ENCODE measurements at regions not wholly inside any gene's neighbourhood (a gene's known extent, or its start where the extent isn't known, plus 50 kb on each side); places are given as distances from the start of the nearest gene placed in this dataset.

GRCh38 chr2:106624787-106625380, 137.7 kb downstream of the CD8B2 start:
- in situ Hi-C loops (cut with HindIII; ENCODE audit: low sequenced_read_pairs): no loop called here

- in situ Hi-C loops (cut with HindIII; ENCODE audit: low sequenced_read_pairs): no loop called here
These were observed 141.2 kb downstream of the CD8B2 start for GRCh38 chr2:106628377-106628776.

GRCh38 chr2:106629981-106630380, 142.8 kb downstream of the CD8B2 start:
- in situ Hi-C loops (cut with HindIII; ENCODE audit: low sequenced_read_pairs): loop anchor here (10.0 kb wide), 1 partner anchor 155 kb away; no protein-coding TSS in a partner anchor

GRCh38 chr2:106631281-106631680, 144.1 kb downstream of the CD8B2 start:
- in situ Hi-C loops (cut with HindIII; ENCODE audit: low sequenced_read_pairs): loop anchor here (10.0 kb wide), 1 partner anchor 154 kb away; no protein-coding TSS in a partner anchor

GRCh38 chr2:106638043-106638442, 150.9 kb downstream of the CD8B2 start:
- in situ Hi-C loops (cut with HindIII; ENCODE audit: low sequenced_read_pairs): loop anchor here (10.0 kb wide), 1 partner anchor 147 kb away; no protein-coding TSS in a partner anchor

GRCh38 chr2:106638580-106638979, 151.4 kb downstream of the CD8B2 start:
- in situ Hi-C loops (cut with HindIII; ENCODE audit: low sequenced_read_pairs): loop anchor here (10.0 kb wide), 1 partner anchor 146 kb away; no protein-coding TSS in a partner anchor

- in situ Hi-C loops (cut with HindIII; ENCODE audit: low sequenced_read_pairs): no loop called here
These were observed 155.5 kb downstream of the CD8B2 start for GRCh38 chr2:106642679-106643078.

GRCh38 chr2:106644623-106645022, 157.5 kb downstream of the CD8B2 start:
- in situ Hi-C loops (cut with HindIII; ENCODE audit: low sequenced_read_pairs): no loop called here

GRCh38 chr2:106646605-106647004, 159.4 kb downstream of the CD8B2 start:
- in situ Hi-C loops (cut with HindIII; ENCODE audit: low sequenced_read_pairs): no loop called here

- in situ Hi-C loops (cut with HindIII; ENCODE audit: low sequenced_read_pairs): no loop called here
These were observed 162.1 kb downstream of the CD8B2 start for GRCh38 chr2:106649306-106649705.

GRCh38 chr2:106653465-106653864, 166.3 kb downstream of the CD8B2 start:
- in situ Hi-C loops (cut with HindIII; ENCODE audit: low sequenced_read_pairs): no loop called here

GRCh38 chr2:106658616-106659015, 171.5 kb downstream of the CD8B2 start:
- in situ Hi-C loops (cut with HindIII; ENCODE audit: low sequenced_read_pairs): no loop called here

GRCh38 chr2:106664669-106665068, 177.5 kb downstream of the CD8B2 start:
- in situ Hi-C loops (cut with HindIII; ENCODE audit: low sequenced_read_pairs): no loop called here

- in situ Hi-C loops (cut with HindIII; ENCODE audit: low sequenced_read_pairs): no loop called here
These were observed 180.4 kb downstream of the CD8B2 start for GRCh38 chr2:106667478-106668070.

GRCh38 chr2:106685180-106685897, 198.2 kb downstream of the CD8B2 start:
- in situ Hi-C loops (cut with HindIII; ENCODE audit: low sequenced_read_pairs): no loop called here

GRCh38 chr2:106686814-106687213, 199.2 kb downstream of the ST6GAL2 start:
- in situ Hi-C loops (cut with HindIII; ENCODE audit: low sequenced_read_pairs): no loop called here

- in situ Hi-C loops (cut with HindIII; ENCODE audit: low sequenced_read_pairs): no loop called here
These were observed 190.9 kb downstream of the ST6GAL2 start for GRCh38 chr2:106694964-106695470.

- in situ Hi-C loops (cut with HindIII; ENCODE audit: low sequenced_read_pairs): no loop called here
These were observed 190.0 kb downstream of the ST6GAL2 start for GRCh38 chr2:106695919-106696318.

- in situ Hi-C loops (cut with HindIII; ENCODE audit: low sequenced_read_pairs): no loop called here
These were observed 185.4 kb downstream of the ST6GAL2 start for GRCh38 chr2:106700616-106701015.

GRCh38 chr2:106701203-106702022, 184.6 kb downstream of the ST6GAL2 start:
- in situ Hi-C loops (cut with HindIII; ENCODE audit: low sequenced_read_pairs): no loop called here

- in situ Hi-C loops (cut with HindIII; ENCODE audit: low sequenced_read_pairs): no loop called here
These were observed 182.8 kb downstream of the ST6GAL2 start for GRCh38 chr2:106703161-106703560.
